Fibroblast of lung (primary cell): ENCODE measurements at regions not wholly inside any gene's neighbourhood (a gene's known extent, or its start where the extent isn't known, plus 50 kb on each side); places are given as distances from the start of the nearest gene placed in this dataset.

ENCODE experiments used
- DNase-seq, 2 donors: peaks; one replicate each; pipeline versions ENCODE4 v3.0.0 to v3.0.0-alpha.2; 2010; ENCODE audit warnings: low read depth in 2 of 2
- H2AFZ ChIP-seq: 2 replicates; pipeline ENCODE4 v1.5.1; 2012; ENCODE audit warnings: low read length, control low read depth, inconsistent platforms
- H3K27ac ChIP-seq: 2 replicates; pipeline ENCODE4 v1.5.1; 2011; ENCODE audit warnings: low read length, control low read depth; ENCODE audit not compliant: insufficient read depth
- H3K27me3 ChIP-seq: 2 replicates; pipeline ENCODE4 v1.5.1; 2011; ENCODE audit warnings: mild to moderate bottlenecking, low read length; ENCODE audit not compliant: control insufficient read depth, insufficient read depth
- H3K36me3 ChIP-seq: 2 replicates; pipeline ENCODE4 v1.5.1; 2011; ENCODE audit warnings: low read length; ENCODE audit not compliant: control insufficient read depth, insufficient read depth
- H3K4me1 ChIP-seq: 2 replicates; pipeline ENCODE4 v1.5.1; 2011; ENCODE audit warnings: low read length; ENCODE audit not compliant: control insufficient read depth, insufficient read depth; ENCODE audit errors: extremely low read depth
- H3K4me2 ChIP-seq: 2 replicates; pipeline ENCODE4 v1.5.1; 2011; ENCODE audit warnings: low read length, control low read depth; ENCODE audit not compliant: insufficient read depth; ENCODE audit errors: extremely low read depth
- H3K4me3 ChIP-seq, 4 experiments: fragments of 200-600 bp in 1 of 4; sonication (generic) in 1 of 4; replicated peaks in 1 of 4; 2 replicates each; pipeline ENCODE4 v1.5.1; 2011 to 2016; ENCODE audit warnings: low read length in 4 of 4, low read depth in 3 of 4, mild to moderate bottlenecking in 3 of 4, control low read depth in 2 of 4, inconsistent platforms in 1 of 4, mixed read lengths in 1 of 4; ENCODE audit not compliant: insufficient read depth in 1 of 4; ENCODE audit errors: control extremely low read depth in 1 of 4
- H3K79me2 ChIP-seq: 2 replicates; pipeline ENCODE4 v1.5.1; 2012; ENCODE audit warnings: mild to moderate bottlenecking, low read length, inconsistent platforms; ENCODE audit not compliant: control insufficient read depth, insufficient read depth
- H3K9ac ChIP-seq: 2 replicates; pipeline ENCODE4 v1.5.1; 2011; ENCODE audit warnings: mild to moderate bottlenecking, low read length, control low read depth; ENCODE audit not compliant: insufficient read depth
- H3K9me3 ChIP-seq: 2 replicates; pipeline ENCODE4 v1.5.1; 2012; ENCODE audit warnings: low read depth, low read length; ENCODE audit not compliant: control insufficient read depth, insufficient read depth
- H4K20me1 ChIP-seq: 2 replicates; pipeline ENCODE4 v1.5.1; 2011; ENCODE audit warnings: low read length; ENCODE audit not compliant: control insufficient read depth, insufficient read depth; ENCODE audit errors: extremely low read depth
- CTCF ChIP-seq, 2 donors: IDR thresholded peaks in 1 of 2; conservative IDR thresholded peaks in 1 of 2; 1 replicate in 1 of 2; 2 replicates in 1 of 2; pipeline ENCODE4 v1.5.1; 2011 to 2012; ENCODE audit warnings: low read length in 2 of 2, control low read depth in 1 of 2, inconsistent platforms in 1 of 2, low read depth in 1 of 2, mild to moderate bottlenecking in 1 of 2
- EZH2 ChIP-seq: IDR thresholded peaks from 2 replicates; pipeline ENCODE4 v1.5.1; 2012; ENCODE audit warnings: low read length, control low read depth, mild to moderate bottlenecking; ENCODE audit errors: missing control alignments

- TF ChIP-seq CTCF (conservative IDR thresholded peaks at IDR 0.05 in 1 of 2, IDR thresholded peaks at IDR 0.05 in 1 of 2; ENCODE audit: low read depth in 1 of 2, low read length in 2 of 2): no peak
- TF ChIP-seq EZH2: no peak
- Histone ChIP-seq H3K9me3 (no peaks in the 10 kb centered on the region), H3K9ac (no peak overlapping the region), H3K4me3 (no peak overlapping the region), H3K79me2 (no peaks in the 10 kb centered on the region), H3K4me2 (no peak overlapping the region), H2AFZ (no peak overlapping the region), H3K4me1 (no peaks in the 10 kb centered on the region), H3K27me3 (no peaks in the 10 kb centered on the region), H4K20me1 (no peaks in the 10 kb centered on the region), H3K27ac (no peak overlapping the region), H3K36me3 (no peaks in the 10 kb centered on the region)
- DNase-seq: no peak
Observed at GRCh38 chr17:79280010-79280409, 205.4 kb downstream of the ENGASE start.

- H3K9ac ChIP-seq: no peak overlapping the region
- DNase-seq: no peak
- H3K4me1 ChIP-seq: no peaks in the 10 kb centered on the region
- TF ChIP-seq EZH2: no peak
- TF ChIP-seq CTCF (conservative IDR thresholded peaks at IDR 0.05 in 1 of 2, IDR thresholded peaks at IDR 0.05 in 1 of 2; ENCODE audit: low read depth in 1 of 2, low read length in 2 of 2): no peak
- H3K27me3 ChIP-seq: no peaks in the 10 kb centered on the region
- H3K27ac ChIP-seq: no peak overlapping the region
- H3K4me3 ChIP-seq: no peak overlapping the region
- H3K36me3 ChIP-seq: no peaks in the 10 kb centered on the region
- no peak overlapping the region for H3K4me2 ChIP-seq
- no peak overlapping the region for H2AFZ ChIP-seq
- H3K79me2 ChIP-seq: no peaks in the 10 kb centered on the region
- H3K9me3 ChIP-seq: no peaks in the 10 kb centered on the region
- H4K20me1 ChIP-seq: no peaks in the 10 kb centered on the region
Observed at GRCh38 chr17:79279320-79279719, 204.7 kb downstream of the ENGASE start.

GRCh38 chr17:79276821-79277220, 202.2 kb downstream of the ENGASE start:
- H3K27me3 ChIP-seq: no peaks in the 10 kb centered on the region
- no peak overlapping the region for H3K27ac ChIP-seq
- no peak overlapping the region for H3K4me2 ChIP-seq
- no peaks in the 10 kb centered on the region for H3K9me3 ChIP-seq
- no peak overlapping the region for H2AFZ ChIP-seq
- DNase-seq: no peak
- H4K20me1 ChIP-seq: no peaks in the 10 kb centered on the region
- H3K9ac ChIP-seq: no peak overlapping the region
- H3K36me3 ChIP-seq: no peaks in the 10 kb centered on the region
- no peaks in the 10 kb centered on the region for H3K79me2 ChIP-seq
- TF ChIP-seq CTCF (conservative IDR thresholded peaks at IDR 0.05 in 1 of 2, IDR thresholded peaks at IDR 0.05 in 1 of 2; ENCODE audit: low read depth in 1 of 2, low read length in 2 of 2): no peak
- TF ChIP-seq EZH2: no peak
- H3K4me3 ChIP-seq: no peak overlapping the region
- no peaks in the 10 kb centered on the region for H3K4me1 ChIP-seq
